RWPE2 (cell line): ENCODE measurements at regions not wholly inside any gene's neighbourhood (a gene's known extent, or its start where the extent isn't known, plus 50 kb on each side); places are given as distances from the start of the nearest gene placed in this dataset.

Experiments
- ATAC-seq: fragments of 200-7000 bp; cut with Tn5 transposase; 3 replicates; pipeline ENCODE4 v1.9.1; 2021; ENCODE audit warnings: low read depth
- DNase-seq: peaks from one replicate; pipeline ENCODE4 v3.0.0-alpha.2; 2020; ENCODE audit warnings: low spot score
- H3K27ac ChIP-seq: fragments of 450-650 bp; 2 replicates; pipeline ENCODE4 v1.5.1; 2017; ENCODE audit warnings: mild to moderate bottlenecking; ENCODE audit not compliant: poor library complexity, severe bottlenecking
- H3K27me3 ChIP-seq: fragments of 250-450 bp; sonication (Bioruptor Pico); 2 replicates; pipeline ENCODE4 v1.5.1; 2021; ENCODE audit warnings: mild to moderate bottlenecking, moderate library complexity; ENCODE audit not compliant: insufficient read depth, poor library complexity, severe bottlenecking
- H3K36me3 ChIP-seq: fragments of 250-450 bp; sonication (Bioruptor Pico); 2 replicates; pipeline ENCODE4 v1.5.1; 2020; ENCODE audit warnings: low read depth, mild to moderate bottlenecking, moderate library complexity
- H3K4me1 ChIP-seq: fragments of 250-450 bp; sonication (Bioruptor Pico); 2 replicates; pipeline ENCODE4 v1.5.1; 2021; ENCODE audit warnings: mild to moderate bottlenecking, moderate library complexity; ENCODE audit not compliant: insufficient read depth, poor library complexity, severe bottlenecking
- H3K4me3 ChIP-seq: fragments of 250-450 bp; sonication (Bioruptor Pico); 2 replicates; pipeline ENCODE4 v1.5.1; 2021; ENCODE audit warnings: mild to moderate bottlenecking, moderate library complexity; ENCODE audit not compliant: severe bottlenecking
- H3K9me3 ChIP-seq: fragments of 250-450 bp; sonication (Bioruptor Pico); 2 replicates; pipeline ENCODE4 v1.5.1; 2021; ENCODE audit warnings: mild to moderate bottlenecking, moderate library complexity; ENCODE audit not compliant: severe bottlenecking
- CTCF ChIP-seq: fragments of 450-650 bp; IDR thresholded peaks from one replicate; pipeline ENCODE4 v1.5.1; 2017; ENCODE audit warnings: mild to moderate bottlenecking, moderate library complexity; ENCODE audit not compliant: poor library complexity, severe bottlenecking

- Histone ChIP-seq H3K36me3 (no peaks in the 10 kb centered on the region), H3K27ac (no peak overlapping the region), H3K4me3 (no peak overlapping the region), H3K9me3 (no peaks in the 10 kb centered on the region), H3K4me1 (no peaks in the 10 kb centered on the region), H3K27me3 (no peaks in the 10 kb centered on the region)
- DNase-seq (no peak), ATAC-seq (no peak)
- TF ChIP-seq CTCF: no peak
Observed at GRCh38 chr6:98116455-98116854, 717.9 kb upstream of the POU3F2 start.

- Histone ChIP-seq H3K36me3 (no peaks in the 10 kb centered on the region), H3K4me3 (no peak overlapping the region), H3K27ac (no peak overlapping the region), H3K4me1 (no peaks in the 10 kb centered on the region), H3K9me3 (no peaks in the 10 kb centered on the region), H3K27me3 (no peaks in the 10 kb centered on the region)
- ATAC-seq: no peak
- DNase-seq: no peak
- no peak for TF ChIP-seq CTCF
Observed at GRCh38 chr6:98117068-98117467, 717.3 kb upstream of the POU3F2 start.

- Histone ChIP-seq H3K27me3 (no peaks in the 10 kb centered on the region), H3K27ac (no peak overlapping the region), H3K4me1 (peaks cover under 1% of the 10 kb centered on the region), H3K4me3 (no peak overlapping the region), H3K36me3 (no peaks in the 10 kb centered on the region), H3K9me3 (no peaks in the 10 kb centered on the region)
- no peak for ATAC-seq
- no peak for DNase-seq
- no peak for TF ChIP-seq CTCF
Observed at GRCh38 chr6:98118397-98119045, 715.9 kb upstream of the POU3F2 start.

GRCh38 chr6:98124171-98124570 lies 710.2 kb upstream of the POU3F2 start:
- peak overlapping the region; percentile 34 for H3K27ac ChIP-seq
- no peaks in the 10 kb centered on the region for H3K27me3 ChIP-seq
- no peaks in the 10 kb centered on the region for H3K36me3 ChIP-seq
- H3K4me3 ChIP-seq: no peak overlapping the region
- DNase-seq (no peak), ATAC-seq (peak; percentile 99)
- H3K4me1 ChIP-seq: peaks cover 14% of the 10 kb centered on the region
- H3K9me3 ChIP-seq: no peaks in the 10 kb centered on the region
- no peak for TF ChIP-seq CTCF

GRCh38 chr6:98131290-98131990 lies 702.9 kb upstream of the POU3F2 start:
- no peak for ATAC-seq
- H3K27ac ChIP-seq: no peak overlapping the region
- H3K36me3 ChIP-seq: no peaks in the 10 kb centered on the region
- H3K9me3 ChIP-seq: no peaks in the 10 kb centered on the region
- DNase-seq: no peak
- H3K4me3 ChIP-seq: no peak overlapping the region
- H3K27me3 ChIP-seq: no peaks in the 10 kb centered on the region
- TF ChIP-seq CTCF: no peak
- no peaks in the 10 kb centered on the region for H3K4me1 ChIP-seq
